Activated CD4-positive, alpha-beta memory T cell treated with anti-CD3 and anti-CD28 coated beads for 36 hours (primary cell): ENCODE measurements at regions not wholly inside any gene's neighbourhood (a gene's known extent, or its start where the extent isn't known, plus 50 kb on each side); places are given as distances from the start of the nearest gene placed in this dataset.
"Not testable (repeated sequence)": the region's sequence is repeated elsewhere in the genome, so short reads cannot be mapped to it uniquely, and the experiment has no call there.

Experiments
- CTCF ChIA-PET: fragments of 350-600 bp; sonication (Branson Sonifier 250); formaldehyde crosslinking; loops from one replicate; lab custom pipeline; 2021; ENCODE audit warnings: antibody characterized with exemption, inconsistent platforms; lab: Charles Lee
- POLR2A ChIA-PET: fragments of 350-600 bp; sonication (Branson Sonifier 250); formaldehyde crosslinking; loops from one replicate; lab custom pipeline; 2021; ENCODE audit warnings: antibody characterized with exemption; lab: Charles Lee
- DNase-seq: peaks from one replicate; pipeline ENCODE4 v3.0.0-alpha.2; 2020
- H3K27ac Mint-ChIP-seq: one replicate; pipeline ENCODE4 v1.8.0; 2021; ENCODE audit warnings: mixed read lengths
- H3K27me3 Mint-ChIP-seq: one replicate; pipeline ENCODE4 v1.8.0; 2021; ENCODE audit warnings: mixed read lengths
- H3K36me3 Mint-ChIP-seq: one replicate; pipeline ENCODE4 v1.8.0; 2021; ENCODE audit warnings: mixed read lengths
- H3K4me1 Mint-ChIP-seq: one replicate; pipeline ENCODE4 v1.8.0; 2021; ENCODE audit warnings: low read depth, mixed read lengths
- H3K4me3 Mint-ChIP-seq: one replicate; pipeline ENCODE4 v1.8.0; 2021; ENCODE audit warnings: mild to moderate bottlenecking, mixed read lengths
- H3K9me3 Mint-ChIP-seq: one replicate; pipeline ENCODE4 v1.8.0; 2021; ENCODE audit warnings: mixed read lengths
- intact Hi-C: fragments of 100-400 bp; cut with micrococcal nuclease; formaldehyde crosslinking; loops from one replicate; pipeline ENCODE4 v1.15.1; 2023

GRCh38 chr18:35828591-35828990, 143.9 kb upstream of the RMP24 start:
- Mint-ChIP-seq H3K4me3 (no peak overlapping the region), H3K27ac (no peak overlapping the region), H3K9me3 (peaks cover 24% of the 10 kb centered on the region), H3K36me3 (peaks cover 2% of the 10 kb centered on the region), H3K27me3 (peaks cover 11% of the 10 kb centered on the region), H3K4me1 (peaks cover 2% of the 10 kb centered on the region)
- intact Hi-C loops = no loop called here
- DNase-seq = no peak
- ChIA-PET POLR2A (no interaction called here), CTCF (interaction anchor here (1.7 kb wide), 1 partner anchor 122 kb away, joined by 3 read pairs; no protein-coding TSS in a partner anchor)

GRCh38 chr18:35835366-35835765, 137.1 kb upstream of the RMP24 start:
- H3K36me3 Mint-ChIP-seq = peaks cover 2% of the 10 kb centered on the region
- H3K4me3 Mint-ChIP-seq = no peak overlapping the region
- ChIA-PET POLR2A (no interaction called here), CTCF (no interaction called here)
- H3K27ac Mint-ChIP-seq = no peak overlapping the region
- DNase-seq = no peak
- intact Hi-C loops = no loop called here
- H3K9me3 Mint-ChIP-seq = peaks cover 20% of the 10 kb centered on the region
- H3K4me1 Mint-ChIP-seq = no peaks in the 10 kb centered on the region
- peaks cover 9% of the 10 kb centered on the region for H3K27me3 Mint-ChIP-seq

- Mint-ChIP-seq H3K4me1 (no peaks in the 10 kb centered on the region), H3K27me3 (peaks cover 7% of the 10 kb centered on the region), H3K27ac (no peak overlapping the region), H3K4me3 (no peak overlapping the region), H3K36me3 (peaks cover 2% of the 10 kb centered on the region), H3K9me3 (peaks cover 20% of the 10 kb centered on the region)
- CTCF ChIA-PET = no interaction called here
- intact Hi-C loops = no loop called here
- DNase-seq = no peak
- POLR2A ChIA-PET = no interaction called here
Measured at GRCh38 chr18:35835833-35836232, 136.6 kb upstream of the RMP24 start.

GRCh38 chr18:35836932-35837331, 135.5 kb upstream of the RMP24 start:
- ChIA-PET POLR2A (no interaction called here), CTCF (interaction anchor here (0.8 kb wide), 1 partner anchor 81 kb away, joined by 3 read pairs; no protein-coding TSS in a partner anchor)
- H3K4me1 Mint-ChIP-seq = no peaks in the 10 kb centered on the region
- no peak overlapping the region for H3K27ac Mint-ChIP-seq
- H3K4me3 Mint-ChIP-seq = no peak overlapping the region
- DNase-seq = no peak
- H3K36me3 Mint-ChIP-seq = peaks cover 2% of the 10 kb centered on the region
- intact Hi-C loops = no loop called here
- peaks cover 11% of the 10 kb centered on the region for H3K9me3 Mint-ChIP-seq
- peaks cover 6% of the 10 kb centered on the region for H3K27me3 Mint-ChIP-seq

GRCh38 chr18:35837922-35838496, 134.5 kb upstream of the RMP24 start:
- H3K27me3 Mint-ChIP-seq = peaks cover 4% of the 10 kb centered on the region
- H3K9me3 Mint-ChIP-seq = peaks cover under 1% of the 10 kb centered on the region
- no peak overlapping the region for H3K4me3 Mint-ChIP-seq
- POLR2A ChIA-PET = no interaction called here
- peaks cover 2% of the 10 kb centered on the region for H3K36me3 Mint-ChIP-seq
- no peak overlapping the region for H3K27ac Mint-ChIP-seq
- no peak for DNase-seq
- CTCF ChIA-PET = no interaction called here
- intact Hi-C loops = no loop called here
- no peaks in the 10 kb centered on the region for H3K4me1 Mint-ChIP-seq

GRCh38 chr18:35841283-35841682, 131.2 kb upstream of the RMP24 start:
- Mint-ChIP-seq H3K27me3 (peaks cover 14% of the 10 kb centered on the region), H3K36me3 (no peaks in the 10 kb centered on the region), H3K9me3 (no peaks in the 10 kb centered on the region), H3K4me1 (no peaks in the 10 kb centered on the region), H3K4me3 (no peak overlapping the region), H3K27ac (no peak overlapping the region)
- no peak for DNase-seq
- ChIA-PET POLR2A (no interaction called here), CTCF (no interaction called here)
- intact Hi-C loops = no loop called here

GRCh38 chr18:35842536-35842935, 129.9 kb upstream of the RMP24 start:
- DNase-seq = no peak
- Mint-ChIP-seq H3K27ac (no peak overlapping the region), H3K4me1 (no peaks in the 10 kb centered on the region), H3K36me3 (no peaks in the 10 kb centered on the region), H3K9me3 (no peaks in the 10 kb centered on the region), H3K4me3 (no peak overlapping the region), H3K27me3 (peaks cover 14% of the 10 kb centered on the region)
- ChIA-PET CTCF (no interaction called here), POLR2A (no interaction called here)
- intact Hi-C loops = no loop called here

- CTCF ChIA-PET, intact Hi-C loops, H3K36me3 Mint-ChIP-seq, H3K4me1 Mint-ChIP-seq, H3K9me3 Mint-ChIP-seq, POLR2A ChIA-PET, DNase-seq, H3K27ac Mint-ChIP-seq, H3K4me3 Mint-ChIP-seq: not testable (repeated sequence)
- H3K27me3 Mint-ChIP-seq = peaks cover 17% of the 10 kb centered on the region
Measured at GRCh38 chr18:35848321-35848720, 124.2 kb upstream of the RMP24 start.

- POLR2A ChIA-PET, H3K27ac Mint-ChIP-seq, H3K4me3 Mint-ChIP-seq, CTCF ChIA-PET, intact Hi-C loops, H3K4me1 Mint-ChIP-seq, H3K9me3 Mint-ChIP-seq, DNase-seq, H3K36me3 Mint-ChIP-seq: not testable (repeated sequence)
- H3K27me3 Mint-ChIP-seq = peaks cover 15% of the 10 kb centered on the region
Measured at GRCh38 chr18:35849241-35849640, 123.2 kb upstream of the RMP24 start.

- Mint-ChIP-seq H3K9me3 (no peaks in the 10 kb centered on the region), H3K27me3 (peaks cover 3% of the 10 kb centered on the region), H3K4me1 (no peaks in the 10 kb centered on the region), H3K36me3 (no peaks in the 10 kb centered on the region), H3K27ac (no peak overlapping the region), H3K4me3 (no peak overlapping the region)
- ChIA-PET CTCF (no interaction called here), POLR2A (no interaction called here)
- intact Hi-C loops = no loop called here
- no peak for DNase-seq
Measured at GRCh38 chr18:35851286-35851970, 121.1 kb upstream of the RMP24 start.

- Mint-ChIP-seq H3K4me3 (no peak overlapping the region), H3K27me3 (peaks cover 3% of the 10 kb centered on the region), H3K9me3 (no peaks in the 10 kb centered on the region), H3K36me3 (no peaks in the 10 kb centered on the region), H3K4me1 (no peaks in the 10 kb centered on the region), H3K27ac (no peak overlapping the region)
- POLR2A ChIA-PET = no interaction called here
- no peak for DNase-seq
- CTCF ChIA-PET = no interaction called here
- intact Hi-C loops = no loop called here
Measured at GRCh38 chr18:35852786-35853185, 119.7 kb upstream of the RMP24 start.

GRCh38 chr18:35854095-35854494, 118.4 kb upstream of the RMP24 start:
- Mint-ChIP-seq H3K36me3 (no peaks in the 10 kb centered on the region), H3K27me3 (peaks cover 3% of the 10 kb centered on the region), H3K9me3 (no peaks in the 10 kb centered on the region), H3K4me1 (no peaks in the 10 kb centered on the region), H3K4me3 (no peak overlapping the region), H3K27ac (no peak overlapping the region)
- ChIA-PET POLR2A (no interaction called here), CTCF (no interaction called here)
- no peak for DNase-seq
- intact Hi-C loops = no loop called here

- no peaks in the 10 kb centered on the region for H3K9me3 Mint-ChIP-seq
- no peaks in the 10 kb centered on the region for H3K36me3 Mint-ChIP-seq
- CTCF ChIA-PET = no interaction called here
- POLR2A ChIA-PET = no interaction called here
- peaks cover 3% of the 10 kb centered on the region for H3K27me3 Mint-ChIP-seq
- H3K4me3 Mint-ChIP-seq = no peak overlapping the region
- no peak for DNase-seq
- H3K27ac Mint-ChIP-seq = no peak overlapping the region
- intact Hi-C loops = no loop called here
- no peaks in the 10 kb centered on the region for H3K4me1 Mint-ChIP-seq
Measured at GRCh38 chr18:35856178-35856577, 116.3 kb upstream of the RMP24 start.
